K562 (cell line): ENCODE measurements at regions not wholly inside any gene's neighbourhood (a gene's known extent, or its start where the extent isn't known, plus 50 kb on each side); places are given as distances from the start of the nearest gene placed in this dataset.

ENCODE experiments used
- CBFA2T3 ChIP-seq: fragments of 450-650 bp; IDR thresholded peaks from 2 replicates; pipeline ENCODE4 v1.6.1; 2017
- CBX3 ChIP-seq, 2 experiments: IDR thresholded peaks; 1 replicate in 1 of 2; 2 replicates in 1 of 2; pipeline ENCODE4 v1.6.1; 2012; ENCODE audit warnings: inconsistent platforms in 2 of 2, low read length in 2 of 2, borderline replicate concordance in 1 of 2, control low read depth in 1 of 2
- EZH2 ChIP-seq: IDR thresholded peaks from 2 replicates; pipeline ENCODE4 v1.6.1; 2012; ENCODE audit warnings: low read depth, mild to moderate bottlenecking, inconsistent platforms, low read length, borderline replicate concordance
- FOXJ2 ChIP-seq: fragments of 200-800 bp; sonication (Bioruptor generic); IDR thresholded peaks from 2 replicates; pipeline ENCODE4 v1.6.1; 2016; ENCODE audit warnings: missing genetic modification characterization, missing compliant biosample characterization
- MED1 ChIP-seq: sonication (generic); formaldehyde crosslinking; IDR thresholded peaks from 2 replicates; pipeline ENCODE4 v1.8.1; 2023; ENCODE audit warnings: missing genetic modification reagents, borderline replicate concordance
- NCOA6 ChIP-seq: fragments of 450-650 bp; IDR thresholded peaks from 2 replicates; pipeline ENCODE4 v1.6.1; 2017; ENCODE audit warnings: mild to moderate bottlenecking
- PHTF2 ChIP-seq: fragments of 250-450 bp; sonication (Bioruptor Pico); IDR thresholded peaks from 2 replicates; pipeline ENCODE4 v1.5.0; 2021; ENCODE audit warnings: mild to moderate bottlenecking
- SIN3A ChIP-seq, 2 experiments: fragments of 150-350 bp in 1 of 2; IDR thresholded peaks; 2 replicates each; pipeline ENCODE4 v1.6.1; 2011 to 2016; ENCODE audit warnings: borderline replicate concordance in 2 of 2, low read depth in 2 of 2, low read length in 2 of 2, mild to moderate bottlenecking in 2 of 2, moderate library complexity in 2 of 2; ENCODE audit not compliant: control insufficient read depth in 1 of 2
- SOX6 ChIP-seq: fragments of 450-650 bp; IDR thresholded peaks from 2 replicates; pipeline ENCODE4 v1.6.1; 2014; ENCODE audit warnings: mild to moderate bottlenecking
- SRSF9 ChIP-seq: fragments of 200-400 bp; formaldehyde crosslinking; IDR thresholded peaks from 2 replicates; pipeline ENCODE4 v1.6.1; 2017; ENCODE audit warnings: low read depth, low read length, borderline replicate concordance
- U2AF2 ChIP-seq: fragments of 200-400 bp; formaldehyde crosslinking; optimal IDR thresholded peaks from 2 replicates; pipeline ENCODE3; 2017; ENCODE audit warnings: low read depth, mild to moderate bottlenecking, low read length
- ZBTB9 ChIP-seq: fragments of 450-650 bp; formaldehyde crosslinking; IDR thresholded peaks from 2 replicates; pipeline ENCODE4 v1.4.0; 2020; ENCODE audit warnings: mild to moderate bottlenecking, moderate library complexity
- ZFP91 ChIP-seq: sonication (generic); formaldehyde crosslinking; IDR thresholded peaks from 2 replicates; pipeline ENCODE4 v1.8.0; 2022; ENCODE audit warnings: mild to moderate bottlenecking, missing genetic modification reagents
- ZNF280B ChIP-seq: fragments of 250-450 bp; sonication (Bioruptor Pico); IDR thresholded peaks from 2 replicates; pipeline ENCODE4 v1.5.1; 2021; ENCODE audit warnings: mild to moderate bottlenecking
- ZNF436 ChIP-seq: fragments of 250-450, 450-650 bp; sonication (Bioruptor Pico); formaldehyde crosslinking; IDR thresholded peaks from 2 replicates; pipeline ENCODE4 v1.7.0; 2020; ENCODE audit warnings: mild to moderate bottlenecking
- ZNF639 ChIP-seq, 2 experiments: fragments of 200-800 bp in 1 of 2; sonication (Bioruptor generic) in 1 of 2; sonication (generic) in 1 of 2; formaldehyde crosslinking in 1 of 2; IDR thresholded peaks in 1 of 2; conservative IDR thresholded peaks in 1 of 2; 2 replicates each; pipeline versions ENCODE4 v1.5.0 to v1.6.1; 2016 to 2020; ENCODE audit warnings: missing compliant biosample characterization in 1 of 2, missing genetic modification characterization in 1 of 2, missing genetic modification reagents in 1 of 2
- TF ChIP-seq, protein P1 (sequence below): fragments of 200-800 bp; sonication (Bioruptor generic); IDR thresholded peaks from 2 replicates; pipeline ENCODE4 v1.6.1; 2017; ENCODE audit warnings: missing genetic modification characterization, missing compliant biosample characterization

DNA sequence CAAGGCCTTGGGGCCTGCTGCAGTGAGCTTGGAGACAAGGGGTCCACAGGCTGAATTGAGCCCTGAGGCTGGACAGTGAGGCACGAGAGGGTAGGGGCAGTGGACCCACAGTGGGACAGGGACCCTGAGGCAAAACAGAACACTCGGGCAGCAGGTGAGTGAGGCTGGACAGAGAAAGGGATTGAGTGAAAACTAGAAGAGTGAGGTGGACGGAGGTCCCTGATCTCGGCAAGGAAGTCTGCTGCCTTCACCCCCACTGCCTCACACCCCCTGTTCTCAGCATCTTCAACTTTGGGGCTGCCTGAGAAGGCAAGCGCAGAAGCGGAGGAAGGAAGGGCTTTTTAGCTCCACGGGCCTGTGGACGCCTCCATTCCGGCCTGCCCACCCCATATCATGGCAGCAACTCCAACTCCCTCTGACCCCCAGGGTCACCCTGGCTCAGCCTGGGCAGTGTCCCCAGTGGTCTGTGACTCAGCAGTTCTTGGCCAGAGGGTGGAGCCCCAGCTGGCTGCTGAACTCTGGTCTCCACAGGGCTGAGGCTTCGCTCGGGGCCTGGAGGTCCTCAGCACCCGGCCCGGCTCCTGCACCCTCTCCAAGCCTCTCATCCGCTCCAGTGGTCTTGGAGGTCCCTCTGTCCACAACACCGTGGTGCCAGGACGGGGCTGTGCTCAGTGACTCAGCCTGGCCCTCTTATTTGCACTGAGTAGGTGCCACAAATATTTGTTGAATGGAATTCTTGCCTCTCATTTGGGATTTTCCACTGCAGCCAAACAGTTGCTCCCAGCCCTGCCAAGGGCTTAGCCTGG is 60.0 kb upstream of the EPS8L3 start (continued):
- TF ChIP-seq ZNF639 (CRISPR knock-in tag; conservative IDR thresholded peaks at IDR 0.05 in 1 of 2, IDR thresholded peaks at IDR 0.05 in 1 of 2) (peak in 1 of 2 experiments; percentile 91; a peak in 2 of 4 replicates), FOXJ2 (no peak), ZNF436 (CRISPR knock-in tag) (no peak), SIN3A (IDR thresholded peaks at IDR 0.05; ENCODE audit: borderline replicate concordance in 2 of 2, control insufficient read depth in 1 of 2, low read depth in 2 of 2, low read length in 2 of 2) (peak in 1 of 2 experiments; percentile 55; a peak in 1 of 4 replicates), ZFP91 (CRISPR knock-in tag) (no peak), ZNF280B (no peak), EZH2 (no peak), MED1 (CRISPR knock-in tag) (no peak), PHTF2 (CRISPR knock-in tag) (no peak), SRSF9 (no peak), SOX6 (0 out of 2 replicates have a peak, but pooled peaks have one; percentile 18), NCOA6 (no peak), ZBTB9 (CRISPR knock-in tag) (peak; percentile 81; the same call in 1 of the 2 replicates), CBFA2T3 (peak; percentile 68), CBX3 (IDR thresholded peaks at IDR 0.05; ENCODE audit: borderline replicate concordance in 1 of 2, low read length in 2 of 2) (no peak), U2AF2 (no peak)
- TF ChIP-seq, protein P1, sequence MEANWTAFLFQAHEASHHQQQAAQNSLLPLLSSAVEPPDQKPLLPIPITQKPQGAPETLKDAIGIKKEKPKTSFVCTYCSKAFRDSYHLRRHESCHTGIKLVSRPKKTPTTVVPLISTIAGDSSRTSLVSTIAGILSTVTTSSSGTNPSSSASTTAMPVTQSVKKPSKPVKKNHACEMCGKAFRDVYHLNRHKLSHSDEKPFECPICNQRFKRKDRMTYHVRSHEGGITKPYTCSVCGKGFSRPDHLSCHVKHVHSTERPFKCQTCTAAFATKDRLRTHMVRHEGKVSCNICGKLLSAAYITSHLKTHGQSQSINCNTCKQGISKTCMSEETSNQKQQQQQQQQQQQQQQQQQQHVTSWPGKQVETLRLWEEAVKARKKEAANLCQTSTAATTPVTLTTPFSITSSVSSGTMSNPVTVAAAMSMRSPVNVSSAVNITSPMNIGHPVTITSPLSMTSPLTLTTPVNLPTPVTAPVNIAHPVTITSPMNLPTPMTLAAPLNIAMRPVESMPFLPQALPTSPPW (CRISPR knock-in tag) = peak; percentile 74
